ENCODE measurements at regions not wholly inside any gene's neighbourhood (a gene's known extent, or its start where the extent isn't known, plus 50 kb on each side); places are given as distances from the start of the nearest gene placed in this dataset.

- no peak overlapping the region for H2AK5ac ChIP-seq (ENCODE audit: low read depth, low read length)
- ChIA-PET CTCF (ENCODE audit: partially characterized antibody) (interaction anchor here (1.3 to 5.1 kb wide), 12 partner anchors 10 to 338 kb away, joined by 3 to 48 read pairs (median 8); no protein-coding TSS in a partner anchor), POLR2A (ENCODE audit: partially characterized antibody) (no interaction called here)
- no peak overlapping the region for H3K4ac ChIP-seq (replicated peaks; ENCODE audit: insufficient read length, low read depth, low read length)
- H2BK15ac ChIP-seq (ENCODE audit: low read length): no peak overlapping the region
- H2BK20ac ChIP-seq (ENCODE audit: low read length): no peak overlapping the region
- H3K56ac ChIP-seq (replicated peaks; ENCODE audit: insufficient read length, low read depth, low read length): no peak overlapping the region
- no peak overlapping the region for H3K23ac ChIP-seq (ENCODE audit: insufficient read length)
- H2AFZ ChIP-seq (ENCODE audit: low read length): no peak overlapping the region
- TF ChIP-seq NRF1 (IDR thresholded peaks at IDR 0.05; ENCODE audit: low read depth, low read length): no peak
- TF ChIP-seq JUN (IDR thresholded peaks at IDR 0.05; ENCODE audit: low read depth, low read length): no peak
- TF ChIP-seq EZH2 (IDR thresholded peaks at IDR 0.05; ENCODE audit: low read depth, low read length, severe bottlenecking): no peak
- TF ChIP-seq CBX8 (IDR thresholded peaks at IDR 0.05; ENCODE audit: borderline replicate concordance, low read depth, low read length): no peak
- TF ChIP-seq SIN3A (conservative IDR thresholded peaks at IDR 0.05 in 1 of 2, IDR thresholded peaks at IDR 0.05 in 1 of 2; ENCODE audit: low read depth in 1 of 2, low read length in 2 of 2): no peak
- TF ChIP-seq EGR1 (IDR thresholded peaks at IDR 0.05; ENCODE audit: borderline replicate concordance, low read depth, low read length): no peak
- TF ChIP-seq BACH1 (IDR thresholded peaks at IDR 0.05; ENCODE audit: low read length): no peak
- no peak for TF ChIP-seq RFX5 (IDR thresholded peaks at IDR 0.05; ENCODE audit: borderline replicate concordance, low read depth, low read length)
- TF ChIP-seq NANOG (IDR thresholded peaks at IDR 0.05; ENCODE audit: insufficient read depth, low read depth, low read length, poor library complexity, severe bottlenecking): no peak
- H3K4me3 ChIP-seq (ENCODE audit: extremely low read depth in 1 of 4, insufficient read depth in 2 of 4, low read depth in 3 of 4, low read length in 4 of 4): no peak overlapping the region
- H3K4me2 ChIP-seq (ENCODE audit: insufficient read depth in 1 of 2, low read depth in 2 of 2, low read length in 2 of 2): no peak overlapping the region
- H4K8ac ChIP-seq (ENCODE audit: extremely low read depth, insufficient read depth, low read length): no peak overlapping the region
- H4K5ac ChIP-seq (ENCODE audit: insufficient read length, low read depth, low read length): no peak overlapping the region
- H3K23me2 ChIP-seq (ENCODE audit: low read depth, low read length): peaks cover 3% of the 10 kb centered on the region; the same call in 1 of the 2 replicates
- H3K79me2 ChIP-seq (ENCODE audit: control insufficient read depth in 1 of 2, insufficient read depth in 2 of 2, low read length in 2 of 2): no peaks in the 10 kb centered on the region
- peaks cover 2 to 10% of the 10 kb centered on the region in 2 experiments for H4K20me1 ChIP-seq (replicated peaks in 1 of 2; ENCODE audit: control insufficient read depth in 1 of 2, insufficient read depth in 2 of 2, low read length in 2 of 2)
- H2BK12ac ChIP-seq (ENCODE audit: low read depth, low read length): no peak overlapping the region
- FAIRE-seq: no peak
- no peak overlapping the region for H2BK5ac ChIP-seq (ENCODE audit: low read depth, low read length)
- H3K79me1 ChIP-seq (ENCODE audit: low read depth, low read length): no peaks in the 10 kb centered on the region
- no peaks in the 10 kb centered on the region for H3K36me3 ChIP-seq (ENCODE audit: control insufficient read depth in 2 of 4, insufficient read depth in 4 of 4, low read length in 3 of 4)
- H3K9me3 ChIP-seq (ENCODE audit: insufficient read depth in 2 of 2, low read depth in 1 of 2, low read length in 1 of 2): no peaks in the 10 kb centered on the region
- no peak overlapping the region for H3K14ac ChIP-seq (ENCODE audit: insufficient read length)
- H3K18ac ChIP-seq (ENCODE audit: extremely low read depth, low read length): no peak overlapping the region
- H3K27me3 ChIP-seq (replicated peaks in 1 of 4; ENCODE audit: control insufficient read depth in 3 of 4, extremely low read depth in 1 of 4, insufficient read depth in 3 of 4, low read length in 3 of 4): peaks cover 0 to 10% (median 7%) of the 10 kb centered on the region in 4 experiments; a peak in 6 of 7 replicates
- H3K27ac ChIP-seq (ENCODE audit: low read depth, low read length): no peak overlapping the region
- WGBS, 2 experiments (ENCODE audit: extremely low coverage in 1 of 2, insufficient coverage in 1 of 2, insufficient read length in 1 of 2, insufficient replicate concordance in 2 of 2, low coverage in 1 of 2, low lambda C conversion rate in 2 of 2, missing lambda C conversion rate in 1 of 2): 89% methylated on average over 3 of the region's 3 CpGs; no CpG with 5 or more reads in 1 of the 2 experiments
- no peak for DNase-seq (ENCODE audit: low read depth in 1 of 2, low spot score in 2 of 2)
- peaks cover 0 to 8% (median 2%) of the 10 kb centered on the region in 4 experiments; a peak in 2 of 7 replicates for H3K4me1 ChIP-seq (replicated peaks in 1 of 4; ENCODE audit: control insufficient read depth in 3 of 4, insufficient read depth in 4 of 4, low read length in 3 of 4)
- H4K91ac ChIP-seq (replicated peaks; ENCODE audit: insufficient read length, low read length): no peak overlapping the region
- H2BK120ac ChIP-seq (replicated peaks; ENCODE audit: low read depth, low read length): no peak overlapping the region
- H3K9ac ChIP-seq (replicated peaks in 1 of 4; ENCODE audit: extremely low read depth in 1 of 4, low read depth in 3 of 4, low read length in 3 of 4): no peak overlapping the region
These were observed 106.5 kb downstream of the MRM1 start for GRCh38 chr17:36707904-36708303.
